ENCODE measurements at regions not wholly inside any gene's neighbourhood (a gene's known extent, or its start where the extent isn't known, plus 50 kb on each side); places are given as distances from the start of the nearest gene placed in this dataset.

GRCh38 chr10:61325223-61325960 lies 127.8 kb downstream of the TMEM26 start:
- TF ChIP-seq POLR2A (IDR thresholded peaks at IDR 0.05; ENCODE audit: low read depth, low read length): no peak
- no peak for TF ChIP-seq POLR2AphosphoS5 (IDR thresholded peaks at IDR 0.05; ENCODE audit: low read depth, low read length)
